ENCODE measurements at regions not wholly inside any gene's neighbourhood (a gene's known extent, or its start where the extent isn't known, plus 50 kb on each side); places are given as distances from the start of the nearest gene placed in this dataset.

GRCh38 chr15:97165205-97165604, 795.3 kb upstream of the ARRDC4 start:
- no peak for DNase-seq (ENCODE audit: low read depth in 2 of 2)

- no peak for DNase-seq (ENCODE audit: low read depth in 2 of 2)
Measured at GRCh38 chr15:97168704-97169475, 791.6 kb upstream of the ARRDC4 start.

GRCh38 chr15:97171556-97171955, 788.9 kb upstream of the ARRDC4 start:
- DNase-seq (ENCODE audit: low read depth in 2 of 2), result no peak

- DNase-seq (ENCODE audit: low read depth in 2 of 2), result no peak
Measured at GRCh38 chr15:97174886-97175540, 785.5 kb upstream of the ARRDC4 start.

GRCh38 chr15:97177151-97177577, 783.3 kb upstream of the ARRDC4 start:
- no peak for DNase-seq (ENCODE audit: low read depth in 2 of 2)

GRCh38 chr15:97182581-97182980, 777.9 kb upstream of the ARRDC4 start:
- no peak for DNase-seq (ENCODE audit: low read depth in 2 of 2)

GRCh38 chr15:97189162-97189780, 771.2 kb upstream of the ARRDC4 start:
- no peak for DNase-seq (ENCODE audit: low read depth in 2 of 2)

- DNase-seq (ENCODE audit: low read depth in 2 of 2), result no peak
Measured at GRCh38 chr15:97194750-97195149, 765.8 kb upstream of the ARRDC4 start.

- DNase-seq (ENCODE audit: low read depth in 2 of 2), result no peak
Measured at GRCh38 chr15:97196048-97197014, 764.2 kb upstream of the ARRDC4 start.

GRCh38 chr15:97199393-97200051, 761.0 kb upstream of the ARRDC4 start:
- no peak for DNase-seq (ENCODE audit: low read depth in 2 of 2)

GRCh38 chr15:97200161-97200560, 760.3 kb upstream of the ARRDC4 start:
- no peak for DNase-seq (ENCODE audit: low read depth in 2 of 2)

- DNase-seq (ENCODE audit: low read depth in 2 of 2), result no peak
Measured at GRCh38 chr15:97210277-97210676, 750.2 kb upstream of the ARRDC4 start.

- DNase-seq (ENCODE audit: low read depth in 2 of 2), result no peak
Measured at GRCh38 chr15:97215629-97216028, 744.9 kb upstream of the ARRDC4 start.

- no peak for DNase-seq (ENCODE audit: low read depth in 2 of 2)
Measured at GRCh38 chr15:97224191-97224641, 736.3 kb upstream of the ARRDC4 start.

- DNase-seq (ENCODE audit: low read depth in 2 of 2), result peak; percentile 1 to 21
Measured at GRCh38 chr15:97234851-97235610, 725.5 kb upstream of the ARRDC4 start.

- no peak for DNase-seq (ENCODE audit: low read depth in 2 of 2)
Measured at GRCh38 chr15:97235611-97235985, 724.9 kb upstream of the ARRDC4 start.

- DNase-seq (ENCODE audit: low read depth in 2 of 2), result no peak
Measured at GRCh38 chr15:97236140-97236539, 724.4 kb upstream of the ARRDC4 start.

GRCh38 chr15:97237160-97237559, 723.3 kb upstream of the ARRDC4 start:
- DNase-seq (ENCODE audit: low read depth in 2 of 2), result no peak

GRCh38 chr15:97248376-97248775, 712.1 kb upstream of the ARRDC4 start:
- DNase-seq (ENCODE audit: low read depth in 2 of 2), result no peak

GRCh38 chr15:97259943-97260342, 700.6 kb upstream of the ARRDC4 start:
- no peak for DNase-seq (ENCODE audit: low read depth in 2 of 2)
